ENCODE measurements at regions not wholly inside any gene's neighbourhood (a gene's known extent, or its start where the extent isn't known, plus 50 kb on each side); places are given as distances from the start of the nearest gene placed in this dataset.

- DNase-seq = no peak
These were observed 599.3 kb upstream of the ZEB2 start for GRCh38 chr2:145119225-145119624.

- DNase-seq = no peak
These were observed 597.2 kb upstream of the ZEB2 start for GRCh38 chr2:145116834-145117725.

GRCh38 chr2:145116056-145116455 is 596.1 kb upstream of the ZEB2 start:
- no peak for DNase-seq

- DNase-seq = no peak
These were observed 594.8 kb upstream of the ZEB2 start for GRCh38 chr2:145114726-145115125.

GRCh38 chr2:145112467-145112866 is 592.5 kb upstream of the ZEB2 start:
- no peak for DNase-seq

GRCh38 chr2:145110668-145111356 is 590.9 kb upstream of the ZEB2 start:
- no peak for DNase-seq

- no peak for DNase-seq
These were observed 589.2 kb upstream of the ZEB2 start for GRCh38 chr2:145108959-145109710.

- no peak for DNase-seq
These were observed 588.5 kb upstream of the ZEB2 start for GRCh38 chr2:145108361-145108778.

GRCh38 chr2:145106293-145106692 is 586.4 kb upstream of the ZEB2 start:
- no peak for DNase-seq

- no peak for DNase-seq
These were observed 582.8 kb upstream of the ZEB2 start for GRCh38 chr2:145102706-145103105.

GRCh38 chr2:145100301-145100700 is 580.4 kb upstream of the ZEB2 start:
- DNase-seq = no peak

GRCh38 chr2:145096582-145096981 is 576.7 kb upstream of the ZEB2 start:
- DNase-seq = no peak

- peak in 1 of 2 donors; percentile 5 for DNase-seq
These were observed 575.9 kb upstream of the ZEB2 start for GRCh38 chr2:145095641-145096435.

- DNase-seq = no peak
These were observed 574.5 kb upstream of the ZEB2 start for GRCh38 chr2:145094370-145094769.

GRCh38 chr2:145091967-145092366 is 572.0 kb upstream of the ZEB2 start:
- no peak for DNase-seq

GRCh38 chr2:145090841-145091761 is 571.2 kb upstream of the ZEB2 start:
- DNase-seq = no peak

- DNase-seq = no peak
These were observed 568.8 kb upstream of the ZEB2 start for GRCh38 chr2:145088756-145089155.

GRCh38 chr2:145086910-145087309 is 567.0 kb upstream of the ZEB2 start:
- no peak for DNase-seq

GRCh38 chr2:145085612-145086011 is 565.7 kb upstream of the ZEB2 start:
- no peak for DNase-seq

GRCh38 chr2:145080426-145080825 is 560.5 kb upstream of the ZEB2 start:
- DNase-seq = no peak

- DNase-seq = no peak
These were observed 559.7 kb upstream of the ZEB2 start for GRCh38 chr2:145079641-145080040.

- DNase-seq = no peak
These were observed 559.0 kb upstream of the ZEB2 start for GRCh38 chr2:145078923-145079322.
